Mesendoderm (in vitro differentiated cells): ENCODE measurements at regions not wholly inside any gene's neighbourhood (a gene's known extent, or its start where the extent isn't known, plus 50 kb on each side); places are given as distances from the start of the nearest gene placed in this dataset.

Experiments used
- DNase-seq: peaks from one replicate; pipeline ENCODE4 v3.0.0; 2013
- H2AK5ac ChIP-seq: 2 replicates; pipeline ENCODE4 v1.6.1; 2013; ENCODE audit warnings: low read length, inconsistent platforms
- H2BK120ac ChIP-seq: 2 replicates; pipeline ENCODE4 v1.6.1; 2013; ENCODE audit warnings: low read depth, mild to moderate bottlenecking, low read length, moderate library complexity, mixed read lengths
- H2BK15ac ChIP-seq: replicated peaks from 2 replicates; pipeline ENCODE4 v1.6.1; 2013; ENCODE audit warnings: low read depth, mild to moderate bottlenecking, moderate library complexity
- H2BK5ac ChIP-seq: 2 replicates; pipeline ENCODE4 v1.6.1; 2013; ENCODE audit warnings: low read length, inconsistent platforms
- H3K18ac ChIP-seq: 2 replicates; pipeline ENCODE4 v1.6.1; 2013; ENCODE audit warnings: mild to moderate bottlenecking, low read length, mixed read lengths
- H3K23ac ChIP-seq: one replicate; pipeline ENCODE4 v1.6.1; 2013; ENCODE audit warnings: low read length
- H3K27ac ChIP-seq: 2 replicates; pipeline ENCODE4 v1.5.1; 2013; ENCODE audit warnings: low read depth, mild to moderate bottlenecking, inconsistent platforms, low read length, moderate library complexity
- H3K27me3 ChIP-seq: 2 replicates; pipeline ENCODE4 v1.6.1; 2013; ENCODE audit warnings: low read length, control low read depth, mild to moderate bottlenecking, inconsistent platforms; ENCODE audit not compliant: insufficient read depth, poor library complexity
- H3K36me3 ChIP-seq: 2 replicates; pipeline ENCODE4 v1.6.1; 2013; ENCODE audit warnings: low read length, inconsistent platforms; ENCODE audit not compliant: control insufficient read depth, insufficient read depth
- H3K4ac ChIP-seq: one replicate; pipeline ENCODE4 v1.6.1; 2013; ENCODE audit warnings: low read depth, mild to moderate bottlenecking, low read length, moderate library complexity
- H3K4me1 ChIP-seq: 2 replicates; pipeline ENCODE4 v1.6.1; 2013; ENCODE audit warnings: low read depth, low read length, inconsistent platforms; ENCODE audit not compliant: control insufficient read depth
- H3K4me2 ChIP-seq: 2 replicates; pipeline ENCODE4 v1.6.1; 2013; ENCODE audit warnings: low read length
- H3K4me3 ChIP-seq: 2 replicates; pipeline ENCODE4 v1.5.1; 2013; ENCODE audit warnings: mild to moderate bottlenecking, low read length
- H3K56ac ChIP-seq: one replicate; pipeline ENCODE4 v1.6.1; 2013; ENCODE audit warnings: low read length
- H3K79me1 ChIP-seq: 2 replicates; pipeline ENCODE4 v1.6.1; 2013; ENCODE audit warnings: low read length, inconsistent platforms
- H3K79me2 ChIP-seq: 2 replicates; pipeline ENCODE4 v1.6.1; 2013; ENCODE audit warnings: mild to moderate bottlenecking, low read length; ENCODE audit not compliant: control insufficient read depth, insufficient read depth
- H3K9ac ChIP-seq: 2 replicates; pipeline ENCODE4 v1.6.1; 2013; ENCODE audit warnings: low read length, inconsistent platforms
- H4K5ac ChIP-seq: one replicate; pipeline ENCODE4 v1.6.1; 2013; ENCODE audit warnings: low read length
- H4K8ac ChIP-seq: one replicate; pipeline ENCODE4 v1.6.1; 2013; ENCODE audit warnings: low read depth, mild to moderate bottlenecking, control low read depth, low read length, moderate library complexity
- WGBS: extraction: QIAGEN DNeasy Blood & Tissue Kit; methylation state at CpG from one replicate; pipeline ENCODE4 v1.1.7; 2013; ENCODE audit warnings: low lambda C conversion rate, missing lambda C conversion rate; ENCODE audit not compliant: insufficient coverage; ENCODE audit errors: extremely low coverage; 5-methylcytosine and 5-hydroxymethylcytosine counted together

- Histone ChIP-seq H3K56ac (no peak overlapping the region), H2BK15ac (no peak overlapping the region), H3K9ac (no peak overlapping the region), H3K27ac (no peak overlapping the region), H2AK5ac (no peak overlapping the region), H2BK120ac (no peak overlapping the region), H3K4me1 (no peaks in the 10 kb centered on the region), H4K5ac (no peak overlapping the region), H3K27me3 (no peaks in the 10 kb centered on the region), H3K4me2 (no peak overlapping the region), H2BK5ac (no peak overlapping the region), H3K79me2 (no peaks in the 10 kb centered on the region), H3K23ac (no peak overlapping the region), H3K18ac (no peak overlapping the region), H3K4ac (no peak overlapping the region), H3K4me3 (no peak overlapping the region), H3K79me1 (no peaks in the 10 kb centered on the region), H4K8ac (no peak overlapping the region), H3K36me3 (no peaks in the 10 kb centered on the region)
- no peak for DNase-seq
- no CpG with 5 or more reads among the region's 3 CpGs for WGBS
Observed at GRCh38 chr7:142592664-142593063, 156.6 kb upstream of the PRSS1 start.

DNA sequence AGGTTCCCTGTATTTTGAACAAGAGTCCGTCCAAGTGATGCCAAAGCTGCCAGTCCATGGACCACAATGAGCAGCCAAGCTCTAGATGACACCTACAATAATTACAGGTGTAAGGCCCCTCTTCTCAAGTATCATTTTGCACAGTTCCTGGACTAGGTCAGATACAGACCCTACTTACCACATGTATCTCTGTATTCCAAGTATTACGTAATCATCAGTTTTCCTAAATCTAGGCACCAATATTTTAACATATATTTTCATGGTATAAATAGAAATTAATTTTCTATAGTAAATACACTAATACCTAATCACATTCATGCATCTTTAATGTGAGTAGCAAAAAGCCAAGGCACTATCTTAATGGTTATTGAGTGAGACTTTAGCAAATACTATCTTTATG is 157.0 kb upstream of the PRSS1 start:
- no CpG with 5 or more reads among the region's 2 CpGs for WGBS
- no peaks in the 10 kb centered on the region for H3K4me1 ChIP-seq
- H2AK5ac ChIP-seq = no peak overlapping the region
- H3K27me3 ChIP-seq = no peaks in the 10 kb centered on the region
- H2BK5ac ChIP-seq = no peak overlapping the region
- no peak overlapping the region for H3K56ac ChIP-seq
- H3K4me2 ChIP-seq = no peak overlapping the region
- no peak overlapping the region for H3K27ac ChIP-seq
- H3K79me2 ChIP-seq = no peaks in the 10 kb centered on the region
- H4K5ac ChIP-seq = no peak overlapping the region
- no peaks in the 10 kb centered on the region for H3K79me1 ChIP-seq
- no peak overlapping the region for H3K4me3 ChIP-seq
- H3K9ac ChIP-seq = no peak overlapping the region
- no peak overlapping the region for H3K18ac ChIP-seq
- H3K23ac ChIP-seq = no peak overlapping the region
- no peak for DNase-seq
- H2BK15ac ChIP-seq = no peak overlapping the region
- H4K8ac ChIP-seq = no peak overlapping the region
- H2BK120ac ChIP-seq = no peak overlapping the region
- H3K4ac ChIP-seq = no peak overlapping the region
- H3K36me3 ChIP-seq = no peaks in the 10 kb centered on the region

- Histone ChIP-seq H3K4me3 (no peak overlapping the region), H2BK15ac (no peak overlapping the region), H3K9ac (no peak overlapping the region), H3K4me1 (no peaks in the 10 kb centered on the region), H3K79me1 (no peaks in the 10 kb centered on the region), H2AK5ac (no peak overlapping the region), H2BK5ac (no peak overlapping the region), H3K56ac (no peak overlapping the region), H4K8ac (no peak overlapping the region), H3K36me3 (no peaks in the 10 kb centered on the region), H3K4me2 (no peak overlapping the region), H3K27me3 (no peaks in the 10 kb centered on the region), H3K27ac (no peak overlapping the region), H3K18ac (no peak overlapping the region), H3K79me2 (no peaks in the 10 kb centered on the region), H3K23ac (no peak overlapping the region), H3K4ac (no peak overlapping the region), H2BK120ac (no peak overlapping the region), H4K5ac (no peak overlapping the region)
- no CpG with 5 or more reads among the region's 2 CpGs for WGBS
- no peak for DNase-seq
Observed at GRCh38 chr7:142590830-142591457, 158.3 kb upstream of the PRSS1 start.

DNA sequence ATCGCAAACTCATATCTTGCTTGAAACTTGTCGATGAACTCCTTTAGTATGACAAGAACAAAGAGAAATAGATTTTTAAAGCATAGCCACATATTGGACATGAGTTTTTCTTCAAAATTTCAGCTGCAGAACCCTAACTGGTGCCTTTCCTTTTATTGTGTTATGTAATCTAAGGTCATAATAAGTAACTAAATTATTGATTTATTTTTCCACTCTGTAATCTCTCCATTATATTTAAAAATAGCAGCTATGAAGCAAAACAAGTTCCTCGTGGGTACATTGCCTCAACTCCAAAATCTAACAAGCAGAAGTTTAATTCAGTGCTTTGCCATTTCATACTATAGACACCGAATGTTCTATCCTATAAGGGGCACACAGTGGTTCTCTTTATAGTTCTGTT is 159.2 kb upstream of the PRSS1 start:
- no CpG with 5 or more reads among the region's 4 CpGs for WGBS
- no peak overlapping the region for H3K4ac ChIP-seq
- H3K79me2 ChIP-seq = no peaks in the 10 kb centered on the region
- no peaks in the 10 kb centered on the region for H3K79me1 ChIP-seq
- H3K23ac ChIP-seq = no peak overlapping the region
- H3K9ac ChIP-seq = no peak overlapping the region
- H3K56ac ChIP-seq = no peak overlapping the region
- no peak for DNase-seq
- H2AK5ac ChIP-seq = no peak overlapping the region
- H4K5ac ChIP-seq = no peak overlapping the region
- H3K4me1 ChIP-seq = no peaks in the 10 kb centered on the region
- no peak overlapping the region for H2BK120ac ChIP-seq
- no peak overlapping the region for H3K4me3 ChIP-seq
- H3K4me2 ChIP-seq = no peak overlapping the region
- no peak overlapping the region for H2BK15ac ChIP-seq
- no peaks in the 10 kb centered on the region for H3K36me3 ChIP-seq
- H2BK5ac ChIP-seq = no peak overlapping the region
- no peak overlapping the region for H3K18ac ChIP-seq
- H3K27ac ChIP-seq = no peak overlapping the region
- H3K27me3 ChIP-seq = no peaks in the 10 kb centered on the region
- H4K8ac ChIP-seq = no peak overlapping the region

GRCh38 chr7:142587578-142588191 is 161.6 kb upstream of the PRSS1 start:
- H3K18ac ChIP-seq = peak overlapping the region; percentile 51
- peak; percentile 88 for DNase-seq
- H3K79me2 ChIP-seq = no peaks in the 10 kb centered on the region
- H3K9ac ChIP-seq = no peak overlapping the region
- no CpG with 5 or more reads among the region's 5 CpGs for WGBS
- no peak overlapping the region for H2BK15ac ChIP-seq
- H3K27ac ChIP-seq = no peak overlapping the region
- H3K56ac ChIP-seq = no peak overlapping the region
- H4K5ac ChIP-seq = peak overlapping the region; percentile 50
- H2BK5ac ChIP-seq = no peak overlapping the region
- no peak overlapping the region for H3K4ac ChIP-seq
- no peak overlapping the region for H3K4me2 ChIP-seq
- no peak overlapping the region for H3K4me3 ChIP-seq
- no peaks in the 10 kb centered on the region for H3K36me3 ChIP-seq
- H2AK5ac ChIP-seq = no peak overlapping the region
- no peaks in the 10 kb centered on the region for H3K4me1 ChIP-seq
- no peaks in the 10 kb centered on the region for H3K79me1 ChIP-seq
- no peak overlapping the region for H4K8ac ChIP-seq
- H2BK120ac ChIP-seq = no peak overlapping the region
- H3K27me3 ChIP-seq = no peaks in the 10 kb centered on the region
- no peak overlapping the region for H3K23ac ChIP-seq

DNA sequence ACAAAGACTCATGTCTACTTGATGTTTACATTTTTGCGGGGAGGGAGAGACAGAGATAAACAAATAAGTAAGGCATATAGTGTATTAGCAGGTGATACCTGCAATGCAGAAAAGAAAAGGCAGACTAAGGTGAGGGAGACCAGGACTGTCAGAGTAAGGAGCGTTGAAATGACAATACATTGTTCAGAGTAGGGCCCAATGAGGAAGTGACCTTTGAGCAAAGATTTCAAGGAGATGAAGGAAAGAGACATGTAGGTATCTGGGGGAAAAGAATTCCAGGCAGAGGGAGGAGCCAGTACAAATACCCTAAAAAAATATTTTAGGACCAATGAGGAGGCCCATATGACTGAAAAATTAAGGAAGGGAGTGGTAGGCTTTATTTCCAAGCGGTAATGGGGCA is 162.7 kb upstream of the PRSS1 start:
- H2BK120ac ChIP-seq = no peak overlapping the region
- DNase-seq = no peak
- no CpG with 5 or more reads among the region's 3 CpGs for WGBS

More for the DNA sequence above, 162.7 kb upstream of the PRSS1 start:
- Histone ChIP-seq H2BK15ac (no peak overlapping the region), H3K18ac (no peak overlapping the region), H3K56ac (no peak overlapping the region), H3K4ac (no peak overlapping the region), H3K9ac (no peak overlapping the region), H4K5ac (no peak overlapping the region), H3K27ac (no peak overlapping the region), H3K4me1 (no peaks in the 10 kb centered on the region), H3K27me3 (no peaks in the 10 kb centered on the region), H3K36me3 (no peaks in the 10 kb centered on the region), H3K79me1 (no peaks in the 10 kb centered on the region), H3K23ac (no peak overlapping the region), H2BK5ac (no peak overlapping the region), H3K4me3 (no peak overlapping the region), H4K8ac (no peak overlapping the region), H3K79me2 (no peaks in the 10 kb centered on the region), H3K4me2 (no peak overlapping the region), H2AK5ac (no peak overlapping the region)
